Thymus (tissue), 11 donors: ENCODE measurements at regions not wholly inside any gene's neighbourhood (a gene's known extent, or its start where the extent isn't known, plus 50 kb on each side); places are given as distances from the start of the nearest gene placed in this dataset.

ENCODE experiments used
- DNase-seq, 9 donors: peaks; one replicate each; pipeline ENCODE4 v3.0.0-alpha.2; 2013; ENCODE audit warnings: low spot score in 9 of 9, low read depth in 6 of 9, missing footprints in 1 of 9
- H3K27ac ChIP-seq, 2 donors: one replicate each; pipeline ENCODE4 v1.5.1; 2013; ENCODE audit warnings: control low read depth in 1 of 2, low read depth in 1 of 2, low read length in 1 of 2, mild to moderate bottlenecking in 1 of 2, moderate library complexity in 1 of 2
- H3K27me3 ChIP-seq, 2 donors: one replicate each; pipeline ENCODE4 v1.5.1; 2013; ENCODE audit warnings: low read length in 1 of 2; ENCODE audit not compliant: control insufficient read depth in 2 of 2, insufficient read depth in 1 of 2
- H3K36me3 ChIP-seq, 2 donors: one replicate each; pipeline ENCODE4 v1.5.1; 2013; ENCODE audit warnings: low read length in 1 of 2, mild to moderate bottlenecking in 1 of 2, moderate library complexity in 1 of 2; ENCODE audit not compliant: control insufficient read depth in 2 of 2, insufficient read depth in 2 of 2
- H3K4me1 ChIP-seq, 2 donors: one replicate each; pipeline ENCODE4 v1.5.1; 2013; ENCODE audit warnings: low read length in 2 of 2; ENCODE audit not compliant: control insufficient read depth in 2 of 2, insufficient read depth in 2 of 2
- H3K4me3 ChIP-seq, 2 donors: one replicate each; pipeline ENCODE4 v1.5.1; 2013; ENCODE audit warnings: low read length in 2 of 2, control low read depth in 1 of 2, mild to moderate bottlenecking in 1 of 2
- H3K9me3 ChIP-seq, 2 donors: one replicate each; pipeline ENCODE4 v1.5.1; 2013; ENCODE audit warnings: low read length in 1 of 2, mild to moderate bottlenecking in 1 of 2; ENCODE audit not compliant: control insufficient read depth in 2 of 2, insufficient read depth in 1 of 2
- WGBS: extraction: QIAGEN DNeasy Blood & Tissue Kit; methylation state at CpG from one replicate; pipeline ENCODE4 v1.1.7; 2013; 5-methylcytosine and 5-hydroxymethylcytosine counted together
- donor health status: healthy.

- 73% methylated on average over 2 of the region's 2 CpGs for WGBS
- Histone ChIP-seq H3K4me1 (no peaks in the 10 kb centered on the region), H3K27ac (peak overlapping the region; percentile 15 to 78), H3K9me3 (no peaks in the 10 kb centered on the region), H3K36me3 (no peaks in the 10 kb centered on the region), H3K4me3 (no peak overlapping the region), H3K27me3 (no peaks in the 10 kb centered on the region)
- DNase-seq: peak in 1 of 9 donors; percentile 19
Observed at GRCh38 chr3:153319705-153320554, 157.9 kb downstream of the RAP2B start.

DNA sequence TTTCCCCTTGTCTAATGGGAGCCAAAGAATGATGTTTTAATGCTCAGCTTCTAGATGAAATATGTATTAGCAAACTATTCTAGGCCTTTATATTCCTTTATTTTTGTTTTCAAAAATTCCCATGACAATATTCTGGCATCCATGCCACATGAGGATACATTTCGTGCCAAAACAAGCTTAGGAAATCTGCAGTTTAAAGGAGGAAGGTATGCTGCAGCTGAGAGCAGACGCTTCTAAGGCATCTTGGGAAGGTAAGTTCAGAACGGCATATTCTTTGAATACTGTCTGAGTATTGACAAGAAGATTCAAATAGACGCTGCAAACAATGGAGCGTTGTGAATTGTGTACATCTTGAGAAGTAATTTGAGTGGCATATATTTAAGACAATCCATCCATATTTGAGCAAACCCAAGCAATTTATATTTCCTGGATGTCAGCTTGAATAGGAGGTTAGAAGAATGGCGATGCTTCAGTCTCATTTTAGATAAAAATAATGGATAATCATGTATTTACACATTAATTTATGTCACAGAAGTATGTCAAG lies 158.6 kb downstream of the RAP2B start:
- H3K36me3 ChIP-seq: no peaks in the 10 kb centered on the region
- no peak for DNase-seq
- no peak overlapping the region for H3K4me3 ChIP-seq
- H3K9me3 ChIP-seq: no peaks in the 10 kb centered on the region
- 93% methylated on average over 6 of the region's 6 CpGs for WGBS
- no peaks in the 10 kb centered on the region for H3K4me1 ChIP-seq
- no peaks in the 10 kb centered on the region for H3K27me3 ChIP-seq
- H3K27ac ChIP-seq: peak overlapping the region in 1 of 2 donors; percentile 38

GRCh38 chr3:153328690-153329089 lies 166.7 kb downstream of the RAP2B start:
- Histone ChIP-seq H3K4me3 (no peak overlapping the region), H3K9me3 (no peaks in the 10 kb centered on the region), H3K27me3 (no peaks in the 10 kb centered on the region), H3K4me1 (no peaks in the 10 kb centered on the region), H3K27ac (no peak overlapping the region), H3K36me3 (no peaks in the 10 kb centered on the region)
- WGBS: 97% methylated on average over 2 of the region's 2 CpGs
- DNase-seq: no peak

- Histone ChIP-seq H3K27ac (no peak overlapping the region), H3K36me3 (no peaks in the 10 kb centered on the region), H3K4me1 (no peaks in the 10 kb centered on the region), H3K4me3 (no peak overlapping the region), H3K27me3 (no peaks in the 10 kb centered on the region), H3K9me3 (no peaks in the 10 kb centered on the region)
- WGBS: 100% methylated on average over 1 of the region's 1 CpG
- DNase-seq: no peak
Observed at GRCh38 chr3:153330901-153331300, 168.9 kb downstream of the RAP2B start.

DNA sequence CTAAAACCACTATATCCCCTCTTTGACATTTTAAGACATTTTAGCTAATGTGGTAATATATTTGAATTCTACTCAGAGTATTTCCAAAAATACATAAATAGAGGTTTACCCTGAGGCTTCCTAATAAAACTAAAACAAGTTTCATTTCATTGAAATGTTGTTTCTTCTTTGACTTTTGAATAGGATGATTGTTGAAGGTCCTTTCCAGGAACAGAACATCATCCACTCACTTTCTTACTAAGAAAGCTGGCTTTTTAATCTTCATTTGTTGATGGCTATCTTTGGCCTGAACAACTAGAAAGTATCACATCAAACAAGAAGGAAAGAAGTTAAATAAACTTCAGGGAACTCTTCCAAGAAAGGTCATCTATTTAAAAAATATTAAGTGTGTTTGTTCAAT lies 169.7 kb downstream of the RAP2B start:
- Histone ChIP-seq H3K4me3 (no peak overlapping the region), H3K9me3 (no peaks in the 10 kb centered on the region), H3K36me3 (no peaks in the 10 kb centered on the region), H3K4me1 (no peaks in the 10 kb centered on the region), H3K27ac (no peak overlapping the region), H3K27me3 (no peaks in the 10 kb centered on the region)
- DNase-seq: no peak

- H3K4me3 ChIP-seq: no peak overlapping the region
- no peak overlapping the region for H3K27ac ChIP-seq
- H3K36me3 ChIP-seq: no peaks in the 10 kb centered on the region
- DNase-seq: no peak
- no peaks in the 10 kb centered on the region for H3K9me3 ChIP-seq
- whole genome bisulfite sequencing: 98% methylated on average over 1 of the region's 1 CpG
- H3K27me3 ChIP-seq: no peaks in the 10 kb centered on the region
- no peaks in the 10 kb centered on the region for H3K4me1 ChIP-seq
Observed at GRCh38 chr3:153334558-153334957, 172.5 kb downstream of the RAP2B start.

DNA sequence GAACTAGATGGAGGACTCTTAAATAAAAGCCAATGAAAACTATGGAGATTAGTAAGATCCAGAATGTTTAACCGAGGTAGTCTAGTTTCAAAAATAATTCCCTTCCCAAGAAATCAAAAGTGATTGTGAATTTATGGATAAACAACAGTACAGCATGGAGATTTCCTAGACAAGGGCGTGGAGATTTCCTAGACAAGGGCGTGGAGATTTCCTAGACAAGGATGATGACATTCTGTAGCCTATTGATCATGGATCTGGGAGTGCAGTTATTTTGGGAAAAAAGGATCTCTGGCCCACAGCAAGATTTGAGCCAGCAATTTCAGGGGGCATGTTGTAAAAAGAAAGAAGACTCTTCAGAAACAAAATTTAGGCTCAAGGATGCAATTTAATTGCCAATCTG lies 175.3 kb downstream of the RAP2B start:
- no peaks in the 10 kb centered on the region for H3K4me1 ChIP-seq

DNA sequence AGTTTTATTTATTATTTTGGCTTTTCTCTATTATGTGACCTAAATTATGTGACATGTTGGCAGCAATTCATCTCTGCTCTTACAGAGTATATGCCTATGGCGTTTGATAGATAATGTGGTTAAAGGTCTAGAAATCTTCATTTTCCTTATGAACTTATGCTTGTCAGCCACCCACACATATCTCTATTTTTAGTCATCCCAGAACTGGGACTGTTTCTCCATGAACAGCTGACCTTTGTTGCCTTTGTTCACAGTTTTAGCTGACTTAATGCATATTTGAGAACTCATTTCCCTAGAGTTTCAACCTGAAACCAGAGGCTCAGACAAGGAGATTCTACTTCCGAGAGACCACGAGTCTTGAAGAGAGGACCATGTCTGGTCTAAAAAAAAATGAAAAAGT lies 176.5 kb downstream of the RAP2B start:
- no peak for DNase-seq
- Histone ChIP-seq H3K36me3 (no peaks in the 10 kb centered on the region), H3K4me3 (no peak overlapping the region), H3K27ac (no peak overlapping the region), H3K4me1 (no peaks in the 10 kb centered on the region), H3K9me3 (no peaks in the 10 kb centered on the region), H3K27me3 (no peaks in the 10 kb centered on the region)
- 93% methylated on average over 3 of the region's 3 CpGs for WGBS

More for the DNA sequence above, 175.3 kb downstream of the RAP2B start:
- Histone ChIP-seq H3K36me3 (no peaks in the 10 kb centered on the region), H3K27ac (no peak overlapping the region), H3K27me3 (no peaks in the 10 kb centered on the region), H3K9me3 (no peaks in the 10 kb centered on the region), H3K4me3 (no peak overlapping the region)
- 97% methylated on average over 3 of the region's 3 CpGs for WGBS
- no peak for DNase-seq

GRCh38 chr3:153339065-153339464 lies 177.0 kb downstream of the RAP2B start:
- no peak overlapping the region for H3K4me3 ChIP-seq
- no peak overlapping the region for H3K27ac ChIP-seq
- H3K9me3 ChIP-seq: no peaks in the 10 kb centered on the region
- H3K4me1 ChIP-seq: no peaks in the 10 kb centered on the region
- H3K27me3 ChIP-seq: no peaks in the 10 kb centered on the region
- no peaks in the 10 kb centered on the region for H3K36me3 ChIP-seq
- no peak for DNase-seq
